Ishikawa (cell line): ENCODE measurements at regions not wholly inside any gene's neighbourhood (a gene's known extent, or its start where the extent isn't known, plus 50 kb on each side); places are given as distances from the start of the nearest gene placed in this dataset.

Source experiments
- CEBPB ChIP-seq: IDR thresholded peaks from 2 replicates; pipeline ENCODE4 v1.6.1; 2012
- CREB1 ChIP-seq: IDR thresholded peaks from 2 replicates; pipeline ENCODE4 v1.6.1; 2012; ENCODE audit warnings: low read depth
- EGR1 ChIP-seq: IDR thresholded peaks from 2 replicates; pipeline ENCODE4 v1.6.1; 2012
- EP300 ChIP-seq: IDR thresholded peaks from 2 replicates; pipeline ENCODE4 v1.6.1; 2012; ENCODE audit warnings: borderline replicate concordance
- FOXM1 ChIP-seq: IDR thresholded peaks from 2 replicates; pipeline ENCODE4 v1.6.1; 2012; ENCODE audit warnings: low read depth, borderline replicate concordance
- NFIC ChIP-seq: IDR thresholded peaks from 2 replicates; pipeline ENCODE4 v1.6.1; 2012
- RAD21 ChIP-seq: IDR thresholded peaks from 2 replicates; pipeline ENCODE4 v1.6.1; 2012; ENCODE audit warnings: low read depth
- TAF1 ChIP-seq: IDR thresholded peaks from 2 replicates; pipeline ENCODE4 v1.6.1; 2012; ENCODE audit warnings: low read depth, mild to moderate bottlenecking
- TCF12 ChIP-seq: IDR thresholded peaks from 2 replicates; pipeline ENCODE4 v1.6.1; 2012; ENCODE audit warnings: low read depth
- TEAD4 ChIP-seq: IDR thresholded peaks from 2 replicates; pipeline ENCODE4 v1.6.1; 2012
- YY1 ChIP-seq: IDR thresholded peaks from 2 replicates; pipeline ENCODE4 v1.6.1; 2012; ENCODE audit warnings: low read depth
- ZBTB7A ChIP-seq: IDR thresholded peaks from 2 replicates; pipeline ENCODE4 v1.6.1; 2012; ENCODE audit warnings: low read depth
- TF ChIP-seq, protein P1 (sequence below): IDR thresholded peaks from 2 replicates; pipeline ENCODE4 v1.6.1; 2012; ENCODE audit warnings: low read depth, mild to moderate bottlenecking
- TF ChIP-seq, protein P2 (sequence below): IDR thresholded peaks from 2 replicates; pipeline ENCODE4 v1.6.1; 2012
- TF ChIP-seq, protein P3 (sequence below): IDR thresholded peaks from 2 replicates; pipeline ENCODE4 v1.6.1; 2012

DNA sequence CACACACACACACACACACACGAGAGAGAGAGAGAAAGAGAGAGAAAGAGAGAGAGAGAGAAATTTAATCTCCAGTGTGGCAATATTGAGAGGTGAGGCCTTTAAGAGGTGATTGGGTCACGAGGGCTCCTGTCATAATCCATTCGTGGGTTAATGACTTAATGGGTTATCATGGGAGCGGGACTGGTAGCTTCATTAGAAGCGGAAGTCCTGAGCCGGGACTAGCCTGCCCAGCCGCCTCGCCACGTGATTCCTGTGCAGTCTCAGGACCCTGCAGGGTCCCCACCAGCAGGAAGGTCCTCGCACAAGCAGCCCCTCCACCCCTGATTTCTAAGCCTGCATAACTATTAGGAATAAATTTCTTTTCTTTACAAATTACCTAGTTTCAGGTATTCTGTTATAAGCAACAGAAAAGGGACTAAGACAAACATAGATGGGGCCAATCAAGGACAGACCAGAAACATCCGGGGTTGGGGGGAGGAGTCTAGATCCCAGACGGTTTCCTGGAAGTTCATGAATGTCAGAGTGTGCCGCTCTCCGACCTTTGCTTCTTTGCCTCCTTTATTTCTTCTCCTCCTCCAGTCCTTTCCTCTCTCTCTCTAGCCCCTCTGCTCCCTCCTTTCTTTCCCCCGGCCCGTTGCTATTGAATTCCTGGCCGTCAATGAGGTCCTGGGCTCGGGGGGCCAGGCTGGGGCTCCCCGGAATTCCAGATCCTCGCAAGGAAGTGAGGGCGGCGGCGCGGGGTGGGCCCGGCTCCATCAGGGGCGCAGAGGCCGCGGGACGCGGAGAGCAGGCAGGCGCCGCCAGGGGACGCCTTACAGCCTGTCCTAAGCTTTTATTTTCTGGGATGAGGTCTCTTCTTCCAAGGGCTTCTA, 146.8 kb downstream of the CYP26A1 start:
- TF ChIP-seq YY1, result no peak
- no peak for TF ChIP-seq FOXM1
- no peak for TF ChIP-seq TAF1
- TF ChIP-seq RAD21, result no peak
- TF ChIP-seq, protein P1, sequence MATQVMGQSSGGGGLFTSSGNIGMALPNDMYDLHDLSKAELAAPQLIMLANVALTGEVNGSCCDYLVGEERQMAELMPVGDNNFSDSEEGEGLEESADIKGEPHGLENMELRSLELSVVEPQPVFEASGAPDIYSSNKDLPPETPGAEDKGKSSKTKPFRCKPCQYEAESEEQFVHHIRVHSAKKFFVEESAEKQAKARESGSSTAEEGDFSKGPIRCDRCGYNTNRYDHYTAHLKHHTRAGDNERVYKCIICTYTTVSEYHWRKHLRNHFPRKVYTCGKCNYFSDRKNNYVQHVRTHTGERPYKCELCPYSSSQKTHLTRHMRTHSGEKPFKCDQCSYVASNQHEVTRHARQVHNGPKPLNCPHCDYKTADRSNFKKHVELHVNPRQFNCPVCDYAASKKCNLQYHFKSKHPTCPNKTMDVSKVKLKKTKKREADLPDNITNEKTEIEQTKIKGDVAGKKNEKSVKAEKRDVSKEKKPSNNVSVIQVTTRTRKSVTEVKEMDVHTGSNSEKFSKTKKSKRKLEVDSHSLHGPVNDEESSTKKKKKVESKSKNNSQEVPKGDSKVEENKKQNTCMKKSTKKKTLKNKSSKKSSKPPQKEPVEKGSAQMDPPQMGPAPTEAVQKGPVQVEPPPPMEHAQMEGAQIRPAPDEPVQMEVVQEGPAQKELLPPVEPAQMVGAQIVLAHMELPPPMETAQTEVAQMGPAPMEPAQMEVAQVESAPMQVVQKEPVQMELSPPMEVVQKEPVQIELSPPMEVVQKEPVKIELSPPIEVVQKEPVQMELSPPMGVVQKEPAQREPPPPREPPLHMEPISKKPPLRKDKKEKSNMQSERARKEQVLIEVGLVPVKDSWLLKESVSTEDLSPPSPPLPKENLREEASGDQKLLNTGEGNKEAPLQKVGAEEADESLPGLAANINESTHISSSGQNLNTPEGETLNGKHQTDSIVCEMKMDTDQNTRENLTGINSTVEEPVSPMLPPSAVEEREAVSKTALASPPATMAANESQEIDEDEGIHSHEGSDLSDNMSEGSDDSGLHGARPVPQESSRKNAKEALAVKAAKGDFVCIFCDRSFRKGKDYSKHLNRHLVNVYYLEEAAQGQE, result no peak
- TF ChIP-seq NFIC, result no peak
- TF ChIP-seq CEBPB, result no peak
- no peak for TF ChIP-seq CREB1
- TF ChIP-seq EP300, result no peak
- TF ChIP-seq, protein P2, sequence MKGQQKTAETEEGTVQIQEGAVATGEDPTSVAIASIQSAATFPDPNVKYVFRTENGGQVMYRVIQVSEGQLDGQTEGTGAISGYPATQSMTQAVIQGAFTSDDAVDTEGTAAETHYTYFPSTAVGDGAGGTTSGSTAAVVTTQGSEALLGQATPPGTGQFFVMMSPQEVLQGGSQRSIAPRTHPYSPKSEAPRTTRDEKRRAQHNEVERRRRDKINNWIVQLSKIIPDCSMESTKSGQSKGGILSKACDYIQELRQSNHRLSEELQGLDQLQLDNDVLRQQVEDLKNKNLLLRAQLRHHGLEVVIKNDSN, result no peak
- no peak for TF ChIP-seq TEAD4
- no peak for TF ChIP-seq EGR1

DNA sequence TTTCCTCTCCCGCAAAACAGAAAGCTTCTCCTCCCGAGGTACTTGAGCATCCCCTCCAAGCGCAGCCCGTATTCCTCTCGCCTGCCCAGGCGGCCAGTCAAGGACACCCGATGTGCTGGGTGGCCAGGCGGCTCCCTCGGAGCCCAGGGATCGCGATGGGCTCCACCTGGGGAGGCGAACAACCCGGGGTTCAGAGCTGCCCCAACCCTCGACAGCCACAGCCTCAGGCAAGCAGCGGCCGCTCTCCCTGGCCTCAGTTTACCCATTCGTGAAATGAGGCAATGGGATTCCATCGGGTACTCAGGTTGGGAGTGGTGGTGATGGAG, 147.4 kb downstream of the CYP26A1 start:
- no peak for TF ChIP-seq RAD21
- no peak for TF ChIP-seq CREB1
- TF ChIP-seq, protein P2, result no peak
- TF ChIP-seq, protein P1, result no peak

DNA sequence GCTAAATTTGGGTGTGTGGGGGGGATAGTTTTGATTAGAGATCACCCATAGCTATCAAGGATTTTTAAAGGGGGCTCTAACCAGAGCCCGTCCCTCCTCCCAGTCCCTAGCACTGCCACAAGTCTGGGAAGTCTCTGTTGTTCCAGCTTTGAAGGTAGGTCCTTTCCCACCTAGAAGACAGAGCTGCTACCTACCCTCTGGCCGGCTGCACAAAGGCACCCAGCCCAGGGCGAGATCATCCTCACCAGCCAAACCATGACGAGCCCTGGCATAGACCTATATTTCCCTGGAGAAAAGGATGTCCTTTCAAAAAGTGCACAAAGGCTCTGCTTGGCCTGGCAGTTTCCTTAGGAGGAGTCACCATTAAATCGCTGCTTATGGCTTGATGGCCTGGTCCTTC, 147.8 kb downstream of the CYP26A1 start:
- TF ChIP-seq ZBTB7A, result no peak
- TF ChIP-seq CREB1, result no peak

DNA sequence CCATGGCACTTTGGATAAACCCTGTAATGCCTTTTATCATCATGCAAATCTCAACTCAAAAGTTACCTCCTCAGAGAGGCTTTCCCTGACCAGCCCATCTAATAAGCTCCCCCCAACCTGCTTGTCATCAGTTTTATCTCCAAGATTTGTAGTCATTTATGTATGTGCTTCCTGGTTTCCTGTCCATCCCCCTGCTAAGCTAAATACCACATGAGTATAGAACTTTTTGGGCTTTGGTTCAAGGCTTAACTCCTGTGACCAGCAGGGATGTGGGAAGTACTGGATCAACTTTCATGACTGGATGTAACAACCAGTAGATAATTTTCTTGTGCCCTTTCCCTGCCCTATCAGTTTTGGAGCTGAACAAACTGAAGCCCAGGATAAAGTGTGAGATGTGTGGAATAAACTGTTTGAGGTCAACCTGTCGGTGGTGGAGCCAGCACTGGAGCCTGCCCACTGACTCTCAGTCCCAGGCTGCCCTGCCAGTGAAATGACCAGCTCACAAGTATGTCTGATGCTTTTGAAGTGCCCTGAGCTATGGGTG, 148.6 kb downstream of the CYP26A1 start:
- no peak for TF ChIP-seq FOXM1
- TF ChIP-seq, protein P2, result no peak
- no peak for TF ChIP-seq TAF1
- TF ChIP-seq EP300, result no peak
- TF ChIP-seq RAD21, result no peak
- TF ChIP-seq TCF12, result no peak
- TF ChIP-seq, protein P3, sequence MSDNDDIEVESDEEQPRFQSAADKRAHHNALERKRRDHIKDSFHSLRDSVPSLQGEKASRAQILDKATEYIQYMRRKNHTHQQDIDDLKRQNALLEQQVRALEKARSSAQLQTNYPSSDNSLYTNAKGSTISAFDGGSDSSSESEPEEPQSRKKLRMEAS, result no peak
- TF ChIP-seq ZBTB7A, result no peak
- no peak for TF ChIP-seq NFIC
- TF ChIP-seq YY1, result no peak
- no peak for TF ChIP-seq TEAD4
- no peak for TF ChIP-seq EGR1
- TF ChIP-seq CEBPB, result no peak
- TF ChIP-seq CREB1, result no peak
- TF ChIP-seq, protein P1, result no peak

DNA sequence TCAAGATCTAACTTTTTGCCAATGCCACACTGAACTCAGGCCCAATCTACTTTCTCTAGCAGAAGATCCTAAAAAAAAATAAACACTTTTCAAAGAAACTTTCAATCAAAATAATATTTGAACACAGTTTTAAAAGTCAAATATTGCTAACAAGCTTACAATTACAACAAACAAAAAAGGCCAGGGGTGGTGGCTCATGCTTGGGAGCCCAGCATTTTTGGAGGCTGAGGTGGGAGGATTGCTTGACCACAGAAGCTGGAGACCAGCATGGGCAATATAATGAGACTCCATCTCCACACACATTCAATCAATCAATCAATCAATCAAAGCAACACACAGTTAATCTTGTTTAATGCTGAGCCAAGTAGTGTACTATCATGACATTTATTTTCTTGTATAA, 149.2 kb downstream of the CYP26A1 start:
- TF ChIP-seq RAD21, result no peak
- TF ChIP-seq, protein P3, result no peak
- no peak for TF ChIP-seq YY1
- no peak for TF ChIP-seq TCF12
- no peak for TF ChIP-seq CREB1
- TF ChIP-seq ZBTB7A, result no peak
- TF ChIP-seq, protein P2, result no peak
- no peak for TF ChIP-seq EGR1
- TF ChIP-seq, protein P1, result no peak
- TF ChIP-seq CEBPB, result no peak
- TF ChIP-seq TEAD4, result no peak
- no peak for TF ChIP-seq NFIC
- no peak for TF ChIP-seq TAF1
- no peak for TF ChIP-seq FOXM1
- TF ChIP-seq EP300, result no peak
